Astrocyte (in vitro differentiated cells and primary cell): ENCODE measurements at regions not wholly inside any gene's neighbourhood (a gene's known extent, or its start where the extent isn't known, plus 50 kb on each side); places are given as distances from the start of the nearest gene placed in this dataset.
"Not testable (repeated sequence)": the region's sequence is repeated elsewhere in the genome, so short reads cannot be mapped to it uniquely, and the experiment has no call there.

ENCODE experiments used
- EZH2 ChIP-seq: IDR thresholded peaks from 2 replicates; pipeline ENCODE4 v1.6.1; 2012; ENCODE audit warnings: mild to moderate bottlenecking, low read length, inconsistent platforms; ENCODE audit not compliant: insufficient read depth
- TF ChIP-seq, protein P1 (sequence below): IDR thresholded peaks from 2 replicates; pipeline ENCODE4 v1.5.1; 2011; ENCODE audit warnings: low read depth, mild to moderate bottlenecking, inconsistent platforms, low read length, moderate library complexity; ENCODE audit not compliant: insufficient read depth

GRCh38 chr1:83343767-83344166, 655.2 kb downstream of the TTLL7 start:
- TF ChIP-seq, protein P1, sequence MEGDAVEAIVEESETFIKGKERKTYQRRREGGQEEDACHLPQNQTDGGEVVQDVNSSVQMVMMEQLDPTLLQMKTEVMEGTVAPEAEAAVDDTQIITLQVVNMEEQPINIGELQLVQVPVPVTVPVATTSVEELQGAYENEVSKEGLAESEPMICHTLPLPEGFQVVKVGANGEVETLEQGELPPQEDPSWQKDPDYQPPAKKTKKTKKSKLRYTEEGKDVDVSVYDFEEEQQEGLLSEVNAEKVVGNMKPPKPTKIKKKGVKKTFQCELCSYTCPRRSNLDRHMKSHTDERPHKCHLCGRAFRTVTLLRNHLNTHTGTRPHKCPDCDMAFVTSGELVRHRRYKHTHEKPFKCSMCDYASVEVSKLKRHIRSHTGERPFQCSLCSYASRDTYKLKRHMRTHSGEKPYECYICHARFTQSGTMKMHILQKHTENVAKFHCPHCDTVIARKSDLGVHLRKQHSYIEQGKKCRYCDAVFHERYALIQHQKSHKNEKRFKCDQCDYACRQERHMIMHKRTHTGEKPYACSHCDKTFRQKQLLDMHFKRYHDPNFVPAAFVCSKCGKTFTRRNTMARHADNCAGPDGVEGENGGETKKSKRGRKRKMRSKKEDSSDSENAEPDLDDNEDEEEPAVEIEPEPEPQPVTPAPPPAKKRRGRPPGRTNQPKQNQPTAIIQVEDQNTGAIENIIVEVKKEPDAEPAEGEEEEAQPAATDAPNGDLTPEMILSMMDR: not testable (repeated sequence)
- TF ChIP-seq EZH2: not testable (repeated sequence)
